HCT116 (cell line): ENCODE measurements at regions not wholly inside any gene's neighbourhood (a gene's known extent, or its start where the extent isn't known, plus 50 kb on each side); places are given as distances from the start of the nearest gene placed in this dataset.

Source experiments
- ATAC-seq: fragments of 200-7000 bp; cut with Tn5 transposase; 2 replicates; pipeline ENCODE4 v1.9.1; 2020; ENCODE audit warnings: mild to moderate bottlenecking, moderate library complexity
- BruUV-seq: library from RNA; stranded (reverse); fragments of 400-500 nt; replicated peaks from 2 replicates; lab custom pipeline; 2021; lab: Mats Ljungman, UMichigan
- CTCF ChIA-PET: fragments of 300-600 bp; sonication (Branson Sonifier 250); formaldehyde crosslinking; loops from one replicate; lab custom pipeline; 2021; ENCODE audit warnings: antibody characterized with exemption; lab: Charles Lee
- POLR2A ChIA-PET: fragments of 300-600, 350-600 bp; sonication (Branson Sonifier 250); formaldehyde crosslinking; loops from one replicate; lab custom pipeline; 2021; ENCODE audit warnings: antibody characterized with exemption; lab: Charles Lee
- RAD21 ChIA-PET, 2 experiments: fragments of 300-600 bp; sonication (Branson Sonifier 250); formaldehyde crosslinking; loops; one replicate each; lab custom pipeline; 2023; ENCODE audit warnings: low total read pairs in 2 of 2; ENCODE audit not compliant: uncharacterized antibody in 2 of 2, unreplicated experiment in 2 of 2, low non-redundant PET in 1 of 2; lab: Charles Lee
- DNase-seq: peaks from one replicate; pipeline ENCODE4 v3.0.0-alpha.2; 2010; ENCODE audit warnings: low read depth, low spot score
- H2AFZ ChIP-seq: fragments of 200-600 bp; shearing (Covaris generic), sonication (generic); 2 replicates; pipeline ENCODE4 v1.6.1; 2017; ENCODE audit warnings: low read depth, mixed run types, mixed read lengths, antibody characterized with exemption, low read length; ENCODE audit not compliant: poor library complexity, severe bottlenecking
- H3K27ac ChIP-seq: 2 replicates; pipeline ENCODE4 v1.5.1; 2012; ENCODE audit warnings: low read depth, low read length
- H3K27me3 ChIP-seq: fragments of 200-600 bp; sonication (generic); 2 replicates; pipeline ENCODE4 v1.6.1; 2016; ENCODE audit warnings: mixed run types, low read length, mixed read lengths; ENCODE audit not compliant: insufficient read depth
- H3K36me3 ChIP-seq, 2 experiments: fragments of 200-500 bp in 1 of 2; fragments of 200-600 bp in 1 of 2; sonication (Bioruptor generic) in 1 of 2; sonication (generic) in 1 of 2; 2 replicates each; pipeline versions ENCODE4 v1.5.1 to v1.6.1; 2014 to 2016; ENCODE audit warnings: low read length in 2 of 2, inconsistent platforms in 1 of 2, mixed read lengths in 1 of 2, mixed run types in 1 of 2; ENCODE audit not compliant: insufficient read depth in 2 of 2, control insufficient read depth in 1 of 2
- H3K4me1 ChIP-seq, 2 experiments: fragments of 200-600 bp in 1 of 2; sonication (generic) in 1 of 2; 2 replicates each; pipeline versions ENCODE4 v1.5.1 to v1.6.1; 2012 to 2017; ENCODE audit warnings: low read length in 2 of 2, inconsistent platforms in 1 of 2, mild to moderate bottlenecking in 1 of 2, mixed read lengths in 1 of 2, mixed run types in 1 of 2, moderate library complexity in 1 of 2; ENCODE audit not compliant: insufficient read depth in 2 of 2, control insufficient read depth in 1 of 2
- H3K4me2 ChIP-seq: fragments of 200-600 bp; sonication (generic); 2 replicates; pipeline ENCODE4 v1.6.1; 2017; ENCODE audit warnings: mixed run types, low read length, mixed read lengths
- H3K4me3 ChIP-seq, 2 experiments: fragments of 200-600 bp in 1 of 2; sonication (generic) in 1 of 2; replicated peaks in 1 of 2; 2 replicates each; pipeline ENCODE4 v1.5.1; 2011 to 2016; ENCODE audit warnings: low read length in 2 of 2, control low read depth in 1 of 2, low read depth in 1 of 2, mild to moderate bottlenecking in 1 of 2, mixed read lengths in 1 of 2, mixed run types in 1 of 2
- H3K79me2 ChIP-seq: fragments of 200-600 bp; sonication (generic); 2 replicates; pipeline ENCODE4 v1.6.1; 2017; ENCODE audit warnings: mild to moderate bottlenecking, mixed run types, low read length, moderate library complexity, mixed read lengths; ENCODE audit not compliant: insufficient read depth
- H3K9ac ChIP-seq: fragments of 200-600 bp; sonication (generic); 2 replicates; pipeline ENCODE4 v1.6.1; 2016; ENCODE audit warnings: low read length, mixed read lengths
- H3K9me2 ChIP-seq: fragments of 200-600 bp; sonication (generic), shearing (Covaris generic); 2 replicates; pipeline ENCODE4 v1.6.1; 2017; ENCODE audit warnings: mixed run types, mild to moderate bottlenecking, moderate library complexity; ENCODE audit not compliant: insufficient read depth
- H3K9me3 ChIP-seq, 2 experiments: fragments of 200-500 bp in 1 of 2; fragments of 200-600 bp in 1 of 2; sonication (Bioruptor generic) in 1 of 2; sonication (generic) in 1 of 2; 2 replicates each; pipeline ENCODE4 v1.6.1; 2014 to 2017; ENCODE audit warnings: low read length in 2 of 2, mixed read lengths in 2 of 2, inconsistent platforms in 1 of 2, low read depth in 1 of 2, mild to moderate bottlenecking in 1 of 2, mixed run types in 1 of 2, moderate library complexity in 1 of 2; ENCODE audit not compliant: control insufficient read depth in 1 of 2, insufficient read depth in 1 of 2
- H4K20me1 ChIP-seq: fragments of 200-600 bp; sonication (generic), shearing (Covaris generic); 2 replicates; pipeline ENCODE4 v1.6.1; 2017; ENCODE audit warnings: mixed run types, mild to moderate bottlenecking, moderate library complexity; ENCODE audit not compliant: insufficient read depth
- ELF1 ChIP-seq: IDR thresholded peaks from 2 replicates; pipeline ENCODE4 v1.6.1; 2012; ENCODE audit warnings: low read depth, borderline replicate concordance
- EZH2phosphoT487 ChIP-seq: fragments of 200-600 bp; IDR thresholded peaks from 2 replicates; pipeline ENCODE4 v1.6.1; 2018; ENCODE audit warnings: antibody characterized with exemption, borderline replicate concordance
- FOSL1 ChIP-seq: IDR thresholded peaks from 2 replicates; pipeline ENCODE4 v1.6.1; 2012; ENCODE audit warnings: low read depth
- JUND ChIP-seq: IDR thresholded peaks from 2 replicates; pipeline ENCODE4 v1.6.1; 2012
- POLR2AphosphoS5 ChIP-seq: IDR thresholded peaks from 2 replicates; pipeline ENCODE4 v1.6.1; 2011; ENCODE audit warnings: mild to moderate bottlenecking, low read depth, low read length, moderate library complexity
- SIN3A ChIP-seq: IDR thresholded peaks from 2 replicates; pipeline ENCODE4 v1.6.1; 2012; ENCODE audit warnings: low read depth
- SP1 ChIP-seq: IDR thresholded peaks from 2 replicates; pipeline ENCODE4 v1.6.1; 2012; ENCODE audit warnings: low read depth
- SRF ChIP-seq: IDR thresholded peaks from 2 replicates; pipeline ENCODE4 v1.6.1; 2012; ENCODE audit warnings: low read depth
- TCF7L2 ChIP-seq: IDR thresholded peaks from 2 replicates; pipeline ENCODE4 v1.7.0; 2011; ENCODE audit warnings: borderline replicate concordance, inconsistent platforms; ENCODE audit not compliant: insufficient read depth, insufficient read length; ENCODE audit errors: extremely low read depth
- YY1 ChIP-seq: IDR thresholded peaks from 2 replicates; pipeline ENCODE4 v1.6.1; 2011; ENCODE audit warnings: low read length, low read depth, moderate library complexity, mild to moderate bottlenecking; ENCODE audit not compliant: insufficient replicate concordance; ENCODE audit errors: extremely low read depth
- ZNF274 ChIP-seq: fragments of 200-500 bp; sonication (Bioruptor generic); IDR thresholded peaks from 2 replicates; pipeline ENCODE4 v1.6.1; 2014; ENCODE audit warnings: mild to moderate bottlenecking, low read depth, low read length, inconsistent platforms
- intact Hi-C: fragments of 100-400 bp; cut with micrococcal nuclease; formaldehyde crosslinking; loops from 2 replicates; pipeline ENCODE4 v1.10.0; 2022
- TF ChIP-seq, protein P1 (sequence below): IDR thresholded peaks from 2 replicates; pipeline ENCODE4 v1.6.1; 2012; ENCODE audit warnings: low read depth
- TF ChIP-seq, protein P2 (sequence below), 3 experiments: fragments of 200-600 bp in 1 of 3; sonication (generic) in 1 of 3; IDR thresholded peaks in 2 of 3; conservative IDR thresholded peaks in 1 of 3; 2 replicates each; pipeline ENCODE4 v1.5.1; 2012 to 2017; ENCODE audit warnings: low read depth in 2 of 3, low read length in 2 of 3, antibody characterized with exemption in 1 of 3, borderline replicate concordance in 1 of 3, control low read depth in 1 of 3, mild to moderate bottlenecking in 1 of 3, mixed read lengths in 1 of 3, mixed run types in 1 of 3, moderate library complexity in 1 of 3; ENCODE audit not compliant: insufficient read depth in 1 of 3

DNA sequence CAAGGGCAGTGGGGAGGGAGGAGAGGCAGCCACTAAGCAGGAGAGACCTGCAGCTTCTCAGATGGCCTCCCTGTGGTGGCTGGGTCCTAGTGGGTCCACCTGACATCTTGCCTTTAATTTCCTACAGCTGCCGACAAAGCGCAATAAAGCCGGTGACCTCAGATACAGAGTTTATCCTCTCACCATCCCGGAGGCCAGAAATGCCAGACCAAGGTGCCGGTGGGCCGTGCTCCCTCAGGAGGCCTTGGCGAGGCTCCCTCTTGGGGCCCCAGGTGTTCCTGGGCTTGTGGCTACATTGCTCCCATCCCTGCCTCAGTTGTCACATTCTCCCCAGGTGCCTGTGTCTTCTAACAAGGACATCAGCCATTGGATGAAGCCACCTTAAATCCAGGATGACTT, 103.0 kb downstream of the ADRA2C start:
- no peak overlapping the region for H2AFZ ChIP-seq
- intact Hi-C loops: no loop called here
- no peak overlapping the region for H3K27ac ChIP-seq
- no peak for DNase-seq
- H3K79me2 ChIP-seq: no peaks in the 10 kb centered on the region
- H3K36me3 ChIP-seq: no peaks in the 10 kb centered on the region
- H3K27me3 ChIP-seq: no peaks in the 10 kb centered on the region
- no peaks in the 10 kb centered on the region for H4K20me1 ChIP-seq
- RAD21 ChIA-PET: no interaction called here
- no peaks in the 10 kb centered on the region for H3K9me3 ChIP-seq
- no peak overlapping the region for H3K4me2 ChIP-seq
- ATAC-seq: no peak
- TF ChIP-seq TCF7L2: no peak
- TF ChIP-seq ZNF274: no peak
- no peak for TF ChIP-seq SRF
- TF ChIP-seq YY1: no peak
- TF ChIP-seq EZH2phosphoT487: no peak
- TF ChIP-seq, protein P1, sequence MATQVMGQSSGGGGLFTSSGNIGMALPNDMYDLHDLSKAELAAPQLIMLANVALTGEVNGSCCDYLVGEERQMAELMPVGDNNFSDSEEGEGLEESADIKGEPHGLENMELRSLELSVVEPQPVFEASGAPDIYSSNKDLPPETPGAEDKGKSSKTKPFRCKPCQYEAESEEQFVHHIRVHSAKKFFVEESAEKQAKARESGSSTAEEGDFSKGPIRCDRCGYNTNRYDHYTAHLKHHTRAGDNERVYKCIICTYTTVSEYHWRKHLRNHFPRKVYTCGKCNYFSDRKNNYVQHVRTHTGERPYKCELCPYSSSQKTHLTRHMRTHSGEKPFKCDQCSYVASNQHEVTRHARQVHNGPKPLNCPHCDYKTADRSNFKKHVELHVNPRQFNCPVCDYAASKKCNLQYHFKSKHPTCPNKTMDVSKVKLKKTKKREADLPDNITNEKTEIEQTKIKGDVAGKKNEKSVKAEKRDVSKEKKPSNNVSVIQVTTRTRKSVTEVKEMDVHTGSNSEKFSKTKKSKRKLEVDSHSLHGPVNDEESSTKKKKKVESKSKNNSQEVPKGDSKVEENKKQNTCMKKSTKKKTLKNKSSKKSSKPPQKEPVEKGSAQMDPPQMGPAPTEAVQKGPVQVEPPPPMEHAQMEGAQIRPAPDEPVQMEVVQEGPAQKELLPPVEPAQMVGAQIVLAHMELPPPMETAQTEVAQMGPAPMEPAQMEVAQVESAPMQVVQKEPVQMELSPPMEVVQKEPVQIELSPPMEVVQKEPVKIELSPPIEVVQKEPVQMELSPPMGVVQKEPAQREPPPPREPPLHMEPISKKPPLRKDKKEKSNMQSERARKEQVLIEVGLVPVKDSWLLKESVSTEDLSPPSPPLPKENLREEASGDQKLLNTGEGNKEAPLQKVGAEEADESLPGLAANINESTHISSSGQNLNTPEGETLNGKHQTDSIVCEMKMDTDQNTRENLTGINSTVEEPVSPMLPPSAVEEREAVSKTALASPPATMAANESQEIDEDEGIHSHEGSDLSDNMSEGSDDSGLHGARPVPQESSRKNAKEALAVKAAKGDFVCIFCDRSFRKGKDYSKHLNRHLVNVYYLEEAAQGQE: no peak
- TF ChIP-seq POLR2AphosphoS5: no peak
- no peak for TF ChIP-seq FOSL1
- no peak for TF ChIP-seq ELF1
- no peak for TF ChIP-seq SIN3A
- no peak for TF ChIP-seq SP1
- TF ChIP-seq, protein P2, sequence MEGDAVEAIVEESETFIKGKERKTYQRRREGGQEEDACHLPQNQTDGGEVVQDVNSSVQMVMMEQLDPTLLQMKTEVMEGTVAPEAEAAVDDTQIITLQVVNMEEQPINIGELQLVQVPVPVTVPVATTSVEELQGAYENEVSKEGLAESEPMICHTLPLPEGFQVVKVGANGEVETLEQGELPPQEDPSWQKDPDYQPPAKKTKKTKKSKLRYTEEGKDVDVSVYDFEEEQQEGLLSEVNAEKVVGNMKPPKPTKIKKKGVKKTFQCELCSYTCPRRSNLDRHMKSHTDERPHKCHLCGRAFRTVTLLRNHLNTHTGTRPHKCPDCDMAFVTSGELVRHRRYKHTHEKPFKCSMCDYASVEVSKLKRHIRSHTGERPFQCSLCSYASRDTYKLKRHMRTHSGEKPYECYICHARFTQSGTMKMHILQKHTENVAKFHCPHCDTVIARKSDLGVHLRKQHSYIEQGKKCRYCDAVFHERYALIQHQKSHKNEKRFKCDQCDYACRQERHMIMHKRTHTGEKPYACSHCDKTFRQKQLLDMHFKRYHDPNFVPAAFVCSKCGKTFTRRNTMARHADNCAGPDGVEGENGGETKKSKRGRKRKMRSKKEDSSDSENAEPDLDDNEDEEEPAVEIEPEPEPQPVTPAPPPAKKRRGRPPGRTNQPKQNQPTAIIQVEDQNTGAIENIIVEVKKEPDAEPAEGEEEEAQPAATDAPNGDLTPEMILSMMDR (IDR thresholded peaks at IDR 0.05 in 2 of 3, conservative IDR thresholded peaks at IDR 0.05 in 1 of 3; ENCODE audit: borderline replicate concordance in 1 of 3, insufficient read depth in 1 of 3, low read depth in 2 of 3, low read length in 2 of 3): no peak
- TF ChIP-seq JUND: no peak
- no TSS peak for BruUV-seq
- H3K9ac ChIP-seq: no peak overlapping the region
- CTCF ChIA-PET: interaction anchor here (3.1 kb wide), 1 partner anchor 11 kb away, joined by 9 read pairs; no protein-coding TSS in a partner anchor
- H3K4me1 ChIP-seq: peaks cover 0 to 6% of the 10 kb centered on the region in 2 experiments; a peak in 1 of 4 replicates
- POLR2A ChIA-PET: no interaction called here
- no peaks in the 10 kb centered on the region for H3K9me2 ChIP-seq
- H3K4me3 ChIP-seq: no peak overlapping the region
